WTC11 (cell line): ENCODE measurements at regions not wholly inside any gene's neighbourhood (a gene's known extent, or its start where the extent isn't known, plus 50 kb on each side); places are given as distances from the start of the nearest gene placed in this dataset.

Experiments
- ATAC-seq: fragments of 200-7000 bp; cut with Tn5 transposase; 2 replicates; pipeline ENCODE4 v1.10.0; 2021; ENCODE audit warnings: mild to moderate bottlenecking, moderate library complexity
- CTCF ChIA-PET: fragments of 300-600 bp; sonication (Branson Sonifier 250); formaldehyde crosslinking; loops from one replicate; lab custom pipeline; 2021; ENCODE audit warnings: antibody characterized with exemption; lab: Charles Lee
- POLR2A ChIA-PET: fragments of 350-600 bp; sonication (Branson Sonifier 250); formaldehyde crosslinking; loops from one replicate; lab custom pipeline; 2021; ENCODE audit warnings: antibody characterized with exemption; lab: Charles Lee
- DNase-seq: peaks from one replicate; pipeline ENCODE4 v3.0.0; 2021; ENCODE audit warnings: low spot score
- H3K27ac Mint-ChIP-seq: 2 replicates; pipeline ENCODE4 v1.8.0; 2021; ENCODE audit warnings: mixed read lengths
- H3K27me3 Mint-ChIP-seq: 2 replicates; pipeline ENCODE4 v1.8.0; 2021; ENCODE audit warnings: low read depth, mild to moderate bottlenecking, moderate library complexity, mixed read lengths
- H3K36me3 Mint-ChIP-seq: 2 replicates; pipeline ENCODE4 v1.8.0; 2021; ENCODE audit warnings: mixed read lengths
- H3K4me1 Mint-ChIP-seq: 2 replicates; pipeline ENCODE4 v1.8.0; 2022; ENCODE audit warnings: mixed read lengths
- H3K4me3 Mint-ChIP-seq: 2 replicates; pipeline ENCODE4 v1.8.0; 2021; ENCODE audit warnings: mild to moderate bottlenecking, moderate library complexity, mixed read lengths
- H3K9me3 Mint-ChIP-seq: 2 replicates; pipeline ENCODE4 v1.8.0; 2021; ENCODE audit warnings: mixed read lengths
- ARID4B ChIP-seq: sonication (generic); formaldehyde crosslinking; IDR thresholded peaks from 2 replicates; pipeline ENCODE4 v1.8.0; 2023; ENCODE audit warnings: missing genetic modification reagents, mild to moderate bottlenecking, borderline replicate concordance
- ATF6 ChIP-seq: sonication (generic); formaldehyde crosslinking; IDR thresholded peaks from 2 replicates; pipeline ENCODE4 v1.8.1; 2023; ENCODE audit warnings: mild to moderate bottlenecking, missing genetic modification reagents
- CBFB ChIP-seq: sonication (generic); formaldehyde crosslinking; IDR thresholded peaks from 2 replicates; pipeline ENCODE4 v1.8.1; 2022; ENCODE audit warnings: mild to moderate bottlenecking, low read depth, missing genetic modification reagents
- CREB1 ChIP-seq: sonication (generic); formaldehyde crosslinking; IDR thresholded peaks from 2 replicates; pipeline ENCODE4 v1.8.0; 2023; ENCODE audit warnings: mild to moderate bottlenecking, missing genetic modification reagents
- E2F1 ChIP-seq: sonication (generic); formaldehyde crosslinking; IDR thresholded peaks from 2 replicates; pipeline ENCODE4 v1.8.0; 2022; ENCODE audit warnings: mild to moderate bottlenecking, missing genetic modification reagents
- ERG ChIP-seq: fragments of 250-450 bp; sonication (Bioruptor Pico); IDR thresholded peaks from 2 replicates; pipeline ENCODE4 v1.8.0; 2021; ENCODE audit warnings: mild to moderate bottlenecking
- FOXK1 ChIP-seq: sonication (generic); formaldehyde crosslinking; IDR thresholded peaks from 2 replicates; pipeline ENCODE4 v1.8.0; 2022; ENCODE audit warnings: mild to moderate bottlenecking, moderate library complexity, missing genetic modification reagents
- HMGXB4 ChIP-seq: sonication (generic); formaldehyde crosslinking; IDR thresholded peaks from 2 replicates; pipeline ENCODE4 v1.8.1; 2023; ENCODE audit warnings: mild to moderate bottlenecking, moderate library complexity, missing genetic modification reagents
- JUN ChIP-seq: sonication (generic); formaldehyde crosslinking; IDR thresholded peaks from 2 replicates; pipeline ENCODE4 v1.8.0; 2023; ENCODE audit warnings: mild to moderate bottlenecking, missing genetic modification reagents
- KAT7 ChIP-seq: sonication (generic); formaldehyde crosslinking; IDR thresholded peaks from 2 replicates; pipeline ENCODE4 v1.8.1; 2023; ENCODE audit warnings: missing genetic modification reagents, mild to moderate bottlenecking, borderline replicate concordance
- MAX ChIP-seq: sonication (generic); formaldehyde crosslinking; IDR thresholded peaks from 2 replicates; pipeline ENCODE4 v1.8.0; 2022; ENCODE audit warnings: mild to moderate bottlenecking, missing genetic modification reagents
- MLX ChIP-seq: sonication (generic); formaldehyde crosslinking; IDR thresholded peaks from 2 replicates; pipeline ENCODE4 v1.8.1; 2023; ENCODE audit warnings: mild to moderate bottlenecking, missing genetic modification reagents, moderate library complexity
- MXD4 ChIP-seq: fragments of 250-450 bp; sonication (Bioruptor Pico); IDR thresholded peaks from 2 replicates; pipeline ENCODE4 v1.8.0; 2021; ENCODE audit warnings: mild to moderate bottlenecking, moderate library complexity, borderline replicate concordance
- NFATC4 ChIP-seq: fragments of 250-450 bp; sonication (Bioruptor Pico); IDR thresholded peaks from 2 replicates; pipeline ENCODE4 v1.9.0; 2021; ENCODE audit warnings: mild to moderate bottlenecking
- NFE2L1 ChIP-seq: sonication (generic); formaldehyde crosslinking; IDR thresholded peaks from 2 replicates; pipeline ENCODE4 v1.8.1; 2023; ENCODE audit warnings: missing genetic modification reagents
- NR1H2 ChIP-seq: sonication (generic); formaldehyde crosslinking; IDR thresholded peaks from 2 replicates; pipeline ENCODE4 v1.9.0; 2021; ENCODE audit warnings: mild to moderate bottlenecking, moderate library complexity, missing genetic modification reagents
- RELA ChIP-seq: sonication (generic); formaldehyde crosslinking; IDR thresholded peaks from 2 replicates; pipeline ENCODE4 v1.8.1; 2022; ENCODE audit warnings: missing genetic modification reagents, mild to moderate bottlenecking, borderline replicate concordance
- SMAD4 ChIP-seq: sonication (generic); formaldehyde crosslinking; IDR thresholded peaks from 2 replicates; pipeline ENCODE4 v1.8.0; 2022; ENCODE audit warnings: mild to moderate bottlenecking, missing genetic modification reagents
- SP1 ChIP-seq: sonication (generic); formaldehyde crosslinking; conservative IDR thresholded peaks from 2 replicates; pipeline ENCODE4 v1.8.1; 2022; ENCODE audit warnings: missing genetic modification reagents
- TCF7 ChIP-seq: sonication (generic); formaldehyde crosslinking; IDR thresholded peaks from 2 replicates; pipeline ENCODE4 v1.8.0; 2022; ENCODE audit warnings: mild to moderate bottlenecking, low read depth, missing genetic modification reagents, moderate library complexity
- ZNF121 ChIP-seq: sonication (generic); formaldehyde crosslinking; IDR thresholded peaks from 2 replicates; pipeline ENCODE4 v1.8.0; 2023; ENCODE audit warnings: missing genetic modification reagents
- ZNF263 ChIP-seq: sonication (generic); formaldehyde crosslinking; IDR thresholded peaks from 2 replicates; pipeline ENCODE4 v1.8.1; 2022; ENCODE audit warnings: low read depth, mild to moderate bottlenecking, moderate library complexity, missing genetic modification reagents
- ZNF512 ChIP-seq: sonication (generic); formaldehyde crosslinking; IDR thresholded peaks from 2 replicates; pipeline ENCODE4 v1.8.1; 2022; ENCODE audit warnings: missing genetic modification reagents, borderline replicate concordance

GRCh38 chr9:79334001-79334400 is 237.8 kb upstream of the TLE4 start (continued):
- TF ChIP-seq ERG (CRISPR knock-in tag): no peak
- no peak for TF ChIP-seq NFE2L1
- no peak for TF ChIP-seq RELA (CRISPR knock-in tag)
- no peak for TF ChIP-seq ZNF121
- TF ChIP-seq SP1 (CRISPR knock-in tag): no peak
- no peak for TF ChIP-seq SMAD4
- TF ChIP-seq MAX (CRISPR knock-in tag): no peak
- no peak for TF ChIP-seq ZNF512 (CRISPR knock-in tag)
- TF ChIP-seq CBFB (CRISPR knock-in tag): no peak

- peaks cover 5% of the 10 kb centered on the region for H3K4me1 Mint-ChIP-seq
- ChIA-PET POLR2A (no interaction called here), CTCF (no interaction called here)
- ATAC-seq (no peak), DNase-seq (no peak)
- no peak overlapping the region for H3K27ac Mint-ChIP-seq
- TF ChIP-seq FOXK1 (CRISPR knock-in tag) (no peak), ARID4B (CRISPR knock-in tag) (no peak), ATF6 (CRISPR knock-in tag) (no peak), ZNF263 (CRISPR knock-in tag) (no peak), CREB1 (no peak), NR1H2 (no peak), NFATC4 (no peak), JUN (CRISPR knock-in tag) (no peak)
- no peaks in the 10 kb centered on the region for H3K27me3 Mint-ChIP-seq
- H3K9me3 Mint-ChIP-seq: peaks cover 17% of the 10 kb centered on the region
- H3K4me3 Mint-ChIP-seq: no peak overlapping the region
- peaks cover 7% of the 10 kb centered on the region for H3K36me3 Mint-ChIP-seq
Observed at GRCh38 chr9:79334711-79335110, 237.1 kb upstream of the TLE4 start.

GRCh38 chr9:79335987-79336386 is 235.8 kb upstream of the TLE4 start:
- ATAC-seq (no peak), DNase-seq (no peak)
- Mint-ChIP-seq H3K36me3 (peaks cover 7% of the 10 kb centered on the region), H3K9me3 (peaks cover 17% of the 10 kb centered on the region), H3K4me3 (no peak overlapping the region), H3K4me1 (peaks cover 5% of the 10 kb centered on the region), H3K27me3 (no peaks in the 10 kb centered on the region), H3K27ac (no peak overlapping the region)
- ChIA-PET POLR2A (no interaction called here), CTCF (no interaction called here)
- TF ChIP-seq CBFB (CRISPR knock-in tag) (no peak), HMGXB4 (CRISPR knock-in tag) (no peak), MLX (no peak), FOXK1 (CRISPR knock-in tag) (no peak), TCF7 (no peak), E2F1 (no peak), MXD4 (CRISPR knock-in tag) (no peak), KAT7 (CRISPR knock-in tag) (no peak)
